Mesenchymal stem cell (in vitro differentiated cells and primary cell): ENCODE measurements at regions not wholly inside any gene's neighbourhood (a gene's known extent, or its start where the extent isn't known, plus 50 kb on each side); places are given as distances from the start of the nearest gene placed in this dataset.
A peak's percentile ranks its signal among the peaks of the same experiment; 100 is the strongest.

ENCODE experiments used
- DNase-seq: peaks from one replicate; pipeline ENCODE4 v3.0.0-alpha.2; 2013
- H2AFZ ChIP-seq: one replicate; pipeline ENCODE4 v1.6.1; 2013; ENCODE audit warnings: low read depth, mild to moderate bottlenecking, control low read depth, inconsistent platforms, low read length, moderate library complexity
- H2AK5ac ChIP-seq: 2 replicates; pipeline ENCODE4 v1.6.1; 2013; ENCODE audit warnings: low read length, moderate library complexity, mild to moderate bottlenecking, inconsistent platforms; ENCODE audit not compliant: severe bottlenecking
- H2BK120ac ChIP-seq: one replicate; pipeline ENCODE4 v1.6.1; 2013; ENCODE audit warnings: low read depth, mild to moderate bottlenecking, inconsistent platforms, low read length, moderate library complexity
- H2BK12ac ChIP-seq, 2 experiments: one replicate each; pipeline ENCODE4 v1.6.1; 2013; ENCODE audit warnings: inconsistent platforms in 2 of 2, low read length in 2 of 2, mild to moderate bottlenecking in 2 of 2, moderate library complexity in 2 of 2, control low read depth in 1 of 2
- H2BK15ac ChIP-seq: one replicate; pipeline ENCODE4 v1.6.1; 2013; ENCODE audit warnings: mild to moderate bottlenecking, low read depth, inconsistent platforms; ENCODE audit not compliant: poor library complexity, severe bottlenecking
- H2BK5ac ChIP-seq: 2 replicates; pipeline ENCODE4 v1.6.1; 2013; ENCODE audit warnings: low read depth, mild to moderate bottlenecking, low read length, control low read depth, inconsistent platforms; ENCODE audit not compliant: poor library complexity, severe bottlenecking
- H3K14ac ChIP-seq, 2 experiments: one replicate each; pipeline ENCODE4 v1.6.1; 2013; ENCODE audit warnings: inconsistent platforms in 2 of 2, low read length in 2 of 2, control low read depth in 1 of 2, mild to moderate bottlenecking in 1 of 2, moderate library complexity in 1 of 2
- H3K18ac ChIP-seq, 2 experiments: one replicate each; pipeline ENCODE4 v1.6.1; 2013; ENCODE audit warnings: inconsistent platforms in 2 of 2, low read length in 2 of 2, control low read depth in 1 of 2, low read depth in 1 of 2, mild to moderate bottlenecking in 1 of 2
- H3K23ac ChIP-seq, 2 experiments: one replicate each; pipeline ENCODE4 v1.6.1; 2013; ENCODE audit warnings: inconsistent platforms in 2 of 2, low read length in 2 of 2, mild to moderate bottlenecking in 2 of 2, moderate library complexity in 2 of 2, control low read depth in 1 of 2
- H3K27ac ChIP-seq: 2 replicates; pipeline ENCODE4 v1.5.1; 2013; ENCODE audit warnings: mild to moderate bottlenecking, moderate library complexity, low read length, control low read depth, inconsistent platforms; ENCODE audit not compliant: poor library complexity, severe bottlenecking
- H3K27me3 ChIP-seq, 2 experiments: 2 replicates each; pipeline versions ENCODE4 v1.6.1 to v1.7.0; 2013; ENCODE audit warnings: low read length in 2 of 2, mild to moderate bottlenecking in 2 of 2, moderate library complexity in 2 of 2, control low read depth in 1 of 2, inconsistent platforms in 1 of 2; ENCODE audit not compliant: control insufficient read depth in 1 of 2, insufficient read depth in 1 of 2
- H3K36me3 ChIP-seq, 2 experiments: 2 replicates each; pipeline versions ENCODE4 v1.6.1 to v1.7.0; 2013; ENCODE audit warnings: low read length in 2 of 2, control low read depth in 1 of 2, inconsistent platforms in 1 of 2, low read depth in 1 of 2, mild to moderate bottlenecking in 1 of 2; ENCODE audit not compliant: insufficient read depth in 2 of 2, control insufficient read depth in 1 of 2
- H3K4ac ChIP-seq, 2 experiments: one replicate each; pipeline ENCODE4 v1.6.1; 2013; ENCODE audit warnings: inconsistent platforms in 2 of 2, low read length in 2 of 2, mild to moderate bottlenecking in 2 of 2, moderate library complexity in 2 of 2, control low read depth in 1 of 2, low read depth in 1 of 2
- H3K4me1 ChIP-seq: 2 replicates; pipeline ENCODE4 v1.6.1; 2013; ENCODE audit warnings: low read depth, low read length, control low read depth; ENCODE audit not compliant: control insufficient read depth, insufficient read depth
- H3K4me2 ChIP-seq: 2 replicates; pipeline ENCODE4 v1.6.1; 2013; ENCODE audit warnings: low read length, mild to moderate bottlenecking, inconsistent platforms; ENCODE audit not compliant: poor library complexity, severe bottlenecking
- H3K4me3 ChIP-seq, 2 experiments: 2 replicates each; pipeline versions ENCODE4 v1.5.1 to v1.7.0; 2013; ENCODE audit warnings: low read length in 2 of 2, mild to moderate bottlenecking in 2 of 2, control low read depth in 1 of 2, low read depth in 1 of 2; ENCODE audit not compliant: insufficient read depth in 1 of 2
- H3K79me1 ChIP-seq: replicated peaks from 2 replicates; pipeline ENCODE4 v1.6.1; 2013; ENCODE audit warnings: mild to moderate bottlenecking, control low read depth, low read length, inconsistent platforms; ENCODE audit not compliant: poor library complexity, severe bottlenecking
- H3K9ac ChIP-seq: 2 replicates; pipeline ENCODE4 v1.7.0; 2013; ENCODE audit warnings: mild to moderate bottlenecking, low read length, moderate library complexity
- H3K9me3 ChIP-seq: 2 replicates; pipeline ENCODE4 v1.7.0; 2013; ENCODE audit warnings: mild to moderate bottlenecking, low read length; ENCODE audit not compliant: control insufficient read depth
- H4K8ac ChIP-seq: one replicate; pipeline ENCODE4 v1.6.1; 2013; ENCODE audit warnings: inconsistent platforms, mild to moderate bottlenecking, low read length, moderate library complexity
- H4K91ac ChIP-seq: one replicate; pipeline ENCODE4 v1.6.1; 2013; ENCODE audit warnings: mild to moderate bottlenecking, low read length, inconsistent platforms
- WGBS: methylation state at CpG from one replicate; pipeline ENCODE4 v1.1.7; 2013; ENCODE audit warnings: mixed read lengths; 5-methylcytosine and 5-hydroxymethylcytosine counted together

DNA sequence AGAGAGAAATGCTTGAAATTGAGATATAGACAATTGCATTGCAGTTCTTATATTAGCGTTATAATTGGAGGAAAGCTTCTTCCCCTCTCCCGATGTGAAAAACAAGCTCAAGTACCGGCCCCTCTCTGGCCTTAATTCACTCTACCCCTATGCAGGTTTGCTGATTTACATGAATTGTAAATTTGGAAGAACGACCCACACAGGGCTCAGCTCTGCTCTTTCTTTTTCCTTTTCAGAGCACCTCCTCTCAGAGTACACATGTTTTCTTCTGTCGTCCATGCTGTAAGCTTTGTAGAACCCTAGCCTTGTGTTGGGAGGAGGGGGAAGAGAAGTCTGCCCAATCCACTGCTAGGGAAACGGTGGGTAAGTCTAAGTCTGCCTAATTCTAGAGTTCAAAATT is 140.8 kb downstream of the IQUB start:
- no peak overlapping the region for H3K18ac ChIP-seq
- H3K4me3 ChIP-seq, result no peak overlapping the region
- no peak overlapping the region for H4K91ac ChIP-seq
- H3K79me1 ChIP-seq, result no peaks in the 10 kb centered on the region
- H2AFZ ChIP-seq, result no peak overlapping the region
- H2BK120ac ChIP-seq, result no peak overlapping the region
- no peak overlapping the region for H2BK12ac ChIP-seq
- no peak overlapping the region for H2BK15ac ChIP-seq
- H3K9me3 ChIP-seq, result no peaks in the 10 kb centered on the region
- WGBS, result 0% methylated on average over 1 of the region's 6 CpGs
- no peak overlapping the region for H3K9ac ChIP-seq
- no peak overlapping the region for H3K4ac ChIP-seq
- no peak overlapping the region for H3K14ac ChIP-seq
- H2BK5ac ChIP-seq, result no peak overlapping the region
- H3K27ac ChIP-seq, result no peak overlapping the region
- H2AK5ac ChIP-seq, result no peak overlapping the region
- H3K4me1 ChIP-seq, result peaks cover 2% of the 10 kb centered on the region
- no peaks in the 10 kb centered on the region for H3K36me3 ChIP-seq
- H3K23ac ChIP-seq, result no peak overlapping the region
- H3K27me3 ChIP-seq, result no peaks in the 10 kb centered on the region
- no peak for DNase-seq
- no peak overlapping the region for H3K4me2 ChIP-seq
- no peak overlapping the region for H4K8ac ChIP-seq

DNA sequence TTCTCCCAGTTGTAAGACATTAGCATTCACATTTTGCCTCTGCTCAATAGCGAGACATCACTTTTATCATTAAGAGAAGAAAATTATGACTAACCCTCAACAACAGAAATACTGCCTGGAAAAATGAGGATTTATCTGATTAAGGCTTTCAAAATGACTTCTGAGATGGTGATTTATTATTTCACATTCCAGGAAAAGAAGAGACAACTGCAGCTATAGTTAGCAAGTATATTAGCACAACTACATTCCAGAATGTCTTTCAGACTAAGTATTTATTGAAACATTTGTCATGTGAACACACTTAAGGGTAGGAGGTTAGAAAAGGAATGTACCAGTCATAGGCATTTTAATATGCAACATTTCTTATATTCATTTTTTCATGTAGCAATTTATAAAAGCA is 162.0 kb downstream of the IQUB start:
- no peak overlapping the region for H3K23ac ChIP-seq
- H3K4ac ChIP-seq, result no peak overlapping the region
- H3K4me3 ChIP-seq, result no peak overlapping the region
- H3K14ac ChIP-seq, result no peak overlapping the region
- H2BK120ac ChIP-seq, result no peak overlapping the region
- H4K8ac ChIP-seq, result no peak overlapping the region
- H3K27me3 ChIP-seq, result no peaks in the 10 kb centered on the region
- H2BK12ac ChIP-seq, result no peak overlapping the region
- no peaks in the 10 kb centered on the region for H3K4me1 ChIP-seq
- no peak overlapping the region for H2BK15ac ChIP-seq
- H2BK5ac ChIP-seq, result no peak overlapping the region
- H3K79me1 ChIP-seq, result no peaks in the 10 kb centered on the region
- no peak overlapping the region for H2AFZ ChIP-seq
- no peaks in the 10 kb centered on the region for H3K36me3 ChIP-seq
- DNase-seq, result peak; percentile 51
- H4K91ac ChIP-seq, result no peak overlapping the region
- H3K9ac ChIP-seq, result no peak overlapping the region
- no peak overlapping the region for H3K4me2 ChIP-seq
- H3K27ac ChIP-seq, result no peak overlapping the region
- no peaks in the 10 kb centered on the region for H3K9me3 ChIP-seq
- no peak overlapping the region for H2AK5ac ChIP-seq
- WGBS, result 20% methylated on average over 1 of the region's 1 CpG
- H3K18ac ChIP-seq, result no peak overlapping the region

DNA sequence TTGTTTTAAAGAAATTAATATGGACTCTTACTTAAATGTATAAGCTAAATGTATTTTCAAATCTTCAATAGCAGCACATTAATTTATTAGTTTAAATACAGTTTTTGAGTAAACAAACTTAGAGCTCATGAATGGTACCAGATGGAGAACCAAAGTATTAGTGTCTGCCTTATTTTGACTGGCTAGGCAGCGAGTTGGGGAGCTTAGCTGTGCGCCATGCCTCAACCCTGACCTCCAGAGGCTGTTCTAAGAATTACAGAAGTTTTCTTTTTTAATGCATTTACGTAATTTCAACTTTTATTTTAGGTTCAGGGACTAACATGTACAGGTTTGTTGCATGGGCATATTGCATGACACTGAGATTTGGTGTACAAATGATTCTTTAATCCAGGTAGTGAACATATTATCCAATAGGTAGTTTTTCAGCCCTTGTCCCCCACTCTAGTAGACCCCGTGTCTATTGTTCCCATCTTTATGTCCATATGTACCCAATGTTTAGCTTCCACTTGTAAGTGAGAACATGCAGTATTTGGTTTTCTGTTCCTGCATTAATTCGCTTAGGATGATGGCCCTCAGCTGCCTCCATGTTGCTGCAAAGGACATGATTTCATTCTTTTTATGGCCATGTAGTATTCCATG is 166.8 kb downstream of the IQUB start:
- H2AFZ ChIP-seq, result no peak overlapping the region
- no peak overlapping the region for H3K9ac ChIP-seq
- no peak overlapping the region for H2BK15ac ChIP-seq
- no peaks in the 10 kb centered on the region for H3K9me3 ChIP-seq
- peak; percentile 52 for DNase-seq
- H3K4me1 ChIP-seq, result no peaks in the 10 kb centered on the region
- H4K91ac ChIP-seq, result no peak overlapping the region
- H4K8ac ChIP-seq, result no peak overlapping the region
- H3K79me1 ChIP-seq, result no peaks in the 10 kb centered on the region
- H2BK5ac ChIP-seq, result no peak overlapping the region
- H3K27ac ChIP-seq, result no peak overlapping the region
- H3K23ac ChIP-seq, result no peak overlapping the region
- no peaks in the 10 kb centered on the region for H3K27me3 ChIP-seq
- no peak overlapping the region for H2AK5ac ChIP-seq
- no peak overlapping the region for H2BK120ac ChIP-seq
- no peak overlapping the region for H3K14ac ChIP-seq
- no peak overlapping the region for H3K18ac ChIP-seq
- H3K4me3 ChIP-seq, result no peak overlapping the region
- H3K36me3 ChIP-seq, result no peaks in the 10 kb centered on the region
- no peak overlapping the region for H2BK12ac ChIP-seq
- no peak overlapping the region for H3K4ac ChIP-seq
- 56% methylated on average over 2 of the region's 5 CpGs for WGBS
- H3K4me2 ChIP-seq, result no peak overlapping the region

DNA sequence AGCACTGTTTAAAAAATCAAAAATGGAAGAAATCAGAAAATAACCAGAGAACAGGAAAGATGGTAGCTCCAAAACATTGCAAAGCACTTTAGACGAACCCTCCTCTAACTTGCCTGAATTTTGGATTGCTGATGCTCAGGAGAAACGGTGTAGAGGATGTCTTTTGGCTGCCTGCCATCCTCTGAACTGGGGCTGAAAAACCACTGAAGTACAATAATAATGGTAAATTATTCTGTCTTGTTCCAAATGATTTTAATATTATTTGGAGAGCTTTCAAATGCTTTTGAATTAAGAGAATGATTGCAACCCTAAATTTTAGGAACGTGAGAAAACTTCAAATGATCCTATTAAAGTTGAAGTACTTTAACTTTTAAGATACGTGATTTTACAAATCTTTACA is 167.3 kb upstream of the SLC13A1 start:
- Histone ChIP-seq H3K4ac (no peak overlapping the region), H3K18ac (no peak overlapping the region), H3K23ac (no peak overlapping the region), H2AFZ (no peak overlapping the region), H2AK5ac (no peak overlapping the region), H3K27me3 (no peaks in the 10 kb centered on the region), H4K91ac (no peak overlapping the region), H2BK5ac (no peak overlapping the region), H3K79me1 (no peaks in the 10 kb centered on the region), H3K27ac (no peak overlapping the region), H3K36me3 (no peaks in the 10 kb centered on the region), H3K9ac (no peak overlapping the region), H3K4me1 (no peaks in the 10 kb centered on the region), H4K8ac (no peak overlapping the region), H3K14ac (no peak overlapping the region), H3K4me3 (no peak overlapping the region), H3K4me2 (no peak overlapping the region), H3K9me3 (no peaks in the 10 kb centered on the region), H2BK15ac (no peak overlapping the region), H2BK120ac (no peak overlapping the region), H2BK12ac (no peak overlapping the region)
- DNase-seq, result no peak
- WGBS, result 72% methylated on average over 2 of the region's 4 CpGs
